HG03045 (cell line): ENCODE measurements at regions not wholly inside any gene's neighbourhood (a gene's known extent, or its start where the extent isn't known, plus 50 kb on each side); places are given as distances from the start of the nearest gene placed in this dataset.
"Not testable (repeated sequence)": the region's sequence is repeated elsewhere in the genome, so short reads cannot be mapped to it uniquely, and the experiment has no call there.

ENCODE experiments used
- ATAC-seq: cut with Tn5 transposase; IDR thresholded peaks from one replicate; pipeline ENCODE4 v1.9.1; 2021; ENCODE audit warnings: mild to moderate bottlenecking, moderate library complexity; ENCODE audit not compliant: unreplicated experiment

GRCh38 chr3:195669310-195669709 lies 51.5 kb upstream of the MUC20 start:
- ATAC-seq, result not testable (repeated sequence)

GRCh38 chr3:195668131-195668766 lies 52.5 kb upstream of the MUC20 start:
- ATAC-seq, result not testable (repeated sequence)

DNA sequence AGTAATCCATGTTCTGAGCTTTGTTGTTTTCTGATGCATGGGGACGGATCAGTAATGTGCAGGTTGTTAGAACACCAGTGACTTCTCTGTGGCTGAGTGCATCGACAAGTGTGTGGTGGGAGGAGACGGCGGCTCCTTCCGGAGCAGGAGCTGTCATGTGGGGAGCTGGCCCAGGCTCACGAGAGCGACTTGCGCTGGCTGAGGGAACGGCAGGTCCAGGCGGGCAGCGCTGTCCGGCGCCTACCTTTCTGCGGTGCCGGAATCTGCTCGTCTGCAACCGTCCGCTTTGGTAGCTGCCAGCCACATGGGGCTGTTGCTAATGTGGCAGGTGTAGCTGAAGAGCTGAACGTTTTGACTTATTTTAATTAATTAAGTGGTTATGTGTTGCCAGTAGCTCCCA lies 55.5 kb upstream of the MUC20 start:
- ATAC-seq, result not testable (repeated sequence)

GRCh38 chr3:195664131-195664530 lies 56.6 kb upstream of the MUC20 start:
- ATAC-seq, result not testable (repeated sequence)

DNA sequence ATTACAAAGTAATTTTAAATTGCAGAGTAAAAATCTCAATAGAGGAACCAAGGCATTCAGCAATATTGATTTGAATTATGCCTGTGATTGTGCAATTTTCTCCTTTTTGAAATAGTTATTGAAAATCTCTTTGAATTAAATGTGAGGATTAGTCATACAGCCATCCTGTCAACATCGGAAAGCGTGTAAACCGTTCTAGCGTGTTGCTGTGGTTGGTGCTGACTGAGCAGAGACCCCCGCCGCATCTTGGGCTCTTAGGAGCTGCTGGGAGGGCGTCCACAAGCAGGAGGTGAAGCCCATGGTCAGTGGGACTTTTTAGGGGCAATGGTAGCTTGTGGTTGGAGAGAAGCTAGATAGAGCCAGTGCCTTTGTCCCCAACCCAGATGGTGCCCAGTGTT lies 61.6 kb upstream of the MUC20 start:
- not testable (repeated sequence) for ATAC-seq

- peak; percentile 27 for ATAC-seq
Observed at GRCh38 chr3:195658381-195659135, 62.2 kb upstream of the MUC20 start.

DNA sequence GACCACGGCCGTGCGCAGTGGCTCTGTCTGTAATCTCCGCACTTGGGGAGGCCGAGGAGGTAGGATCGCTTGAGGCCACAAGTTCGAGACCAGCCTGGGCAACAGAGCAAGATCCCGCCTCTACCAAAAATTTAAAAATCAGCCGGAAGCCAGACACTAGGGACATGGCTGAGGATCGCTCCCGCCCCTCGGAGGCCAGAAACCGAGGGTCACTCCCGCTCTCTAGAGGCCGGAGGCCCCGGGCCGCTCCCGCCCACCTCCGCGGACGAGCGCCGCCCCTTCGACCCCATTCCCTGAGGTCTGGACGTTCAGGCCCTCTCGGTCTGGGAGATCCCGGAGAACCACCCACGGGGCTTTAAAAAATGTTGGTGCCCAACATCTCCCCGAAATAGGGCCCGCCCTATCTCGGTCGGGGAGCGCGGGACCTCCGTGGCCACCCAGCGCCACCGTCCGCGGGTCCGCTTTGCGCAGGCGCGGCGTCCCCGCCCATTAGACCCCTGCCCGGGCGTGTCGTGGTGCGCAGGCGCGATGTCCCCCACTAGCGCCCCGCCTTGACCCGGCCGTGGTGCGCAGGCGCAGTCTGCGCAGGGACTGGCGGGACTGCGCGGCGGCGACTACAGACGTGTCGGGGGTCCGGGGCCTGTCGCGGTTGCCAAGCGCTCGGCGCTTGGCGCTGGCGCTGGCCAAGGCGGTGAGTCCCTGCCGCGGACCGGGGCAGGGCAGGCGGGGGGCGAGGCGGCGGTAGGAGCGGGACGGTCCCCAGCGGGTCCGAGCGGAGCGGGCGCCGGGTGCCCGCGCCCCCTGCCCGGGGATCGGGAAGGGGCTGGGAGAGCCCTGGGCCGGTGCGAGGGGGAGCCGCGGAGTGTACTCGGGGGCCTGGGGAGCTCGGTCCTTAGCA lies 63.1 kb upstream of the MUC20 start:
- ATAC-seq, result peak; percentile 88

DNA sequence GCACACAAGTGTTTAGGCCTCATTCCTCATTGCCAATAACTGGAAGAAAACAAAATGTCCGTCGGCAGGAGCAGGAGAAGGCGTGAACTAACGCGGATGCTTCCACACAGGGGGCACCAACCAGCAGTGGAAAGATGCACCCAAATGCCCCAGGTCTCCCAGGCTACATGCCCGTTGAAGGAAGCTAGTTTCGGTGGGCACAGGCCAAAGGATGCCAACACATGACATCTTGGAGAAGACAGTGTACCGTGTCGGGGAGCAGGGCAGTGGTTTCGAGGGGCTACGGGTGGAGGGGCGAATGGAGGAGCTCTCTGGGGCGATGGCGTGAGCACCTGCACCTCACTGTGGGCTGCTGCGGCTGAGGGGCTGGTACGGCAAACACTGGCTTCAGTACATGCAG lies 64.7 kb upstream of the MUC20 start:
- not testable (repeated sequence) for ATAC-seq

DNA sequence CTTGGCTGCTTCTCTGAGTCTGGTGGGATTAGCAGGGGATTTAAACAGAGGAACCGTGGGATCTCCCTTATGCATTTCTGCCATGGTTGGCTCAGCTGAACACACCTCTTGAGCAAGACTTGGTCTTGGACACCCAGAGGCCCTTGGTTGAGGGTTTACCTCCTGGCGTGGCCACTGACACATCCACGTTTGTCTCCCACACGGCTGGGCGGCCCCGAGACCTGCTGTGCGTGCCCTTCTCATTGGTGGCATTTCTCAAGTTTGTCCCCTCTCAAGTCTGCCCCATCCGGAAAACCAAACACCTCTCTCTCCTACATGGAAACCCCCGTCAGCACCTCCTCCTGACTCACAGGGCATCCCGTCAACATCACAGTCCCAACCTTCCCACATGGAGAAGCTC lies 66.0 kb upstream of the MUC20 start:
- not testable (repeated sequence) for ATAC-seq

GRCh38 chr3:195654138-195654537 lies 66.6 kb upstream of the MUC20 start:
- ATAC-seq, result not testable (repeated sequence)

DNA sequence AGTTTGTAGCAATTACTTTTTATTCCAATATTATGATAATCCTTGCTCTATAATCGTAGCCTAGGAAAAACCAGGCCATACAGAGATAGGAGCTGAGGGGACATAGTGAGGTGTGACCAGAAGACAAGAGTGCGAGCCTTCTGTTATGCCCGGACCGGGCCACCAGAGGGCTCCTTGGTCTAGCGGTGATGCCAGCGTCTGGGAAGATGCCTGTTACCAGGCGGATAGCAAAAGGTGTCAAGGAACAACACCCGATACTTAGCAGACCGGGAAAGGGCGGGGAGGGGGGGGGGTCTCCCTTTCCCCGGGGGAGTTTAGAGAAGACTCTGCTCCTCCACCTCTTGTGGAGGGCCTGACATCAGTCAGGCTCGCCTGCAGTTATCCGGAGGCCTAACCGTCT lies 67.1 kb upstream of the MUC20 start:
- ATAC-seq, result not testable (repeated sequence)

- ATAC-seq, result not testable (repeated sequence)
Observed at GRCh38 chr3:195647912-195648702, 64.4 kb upstream of the APOD start.

DNA sequence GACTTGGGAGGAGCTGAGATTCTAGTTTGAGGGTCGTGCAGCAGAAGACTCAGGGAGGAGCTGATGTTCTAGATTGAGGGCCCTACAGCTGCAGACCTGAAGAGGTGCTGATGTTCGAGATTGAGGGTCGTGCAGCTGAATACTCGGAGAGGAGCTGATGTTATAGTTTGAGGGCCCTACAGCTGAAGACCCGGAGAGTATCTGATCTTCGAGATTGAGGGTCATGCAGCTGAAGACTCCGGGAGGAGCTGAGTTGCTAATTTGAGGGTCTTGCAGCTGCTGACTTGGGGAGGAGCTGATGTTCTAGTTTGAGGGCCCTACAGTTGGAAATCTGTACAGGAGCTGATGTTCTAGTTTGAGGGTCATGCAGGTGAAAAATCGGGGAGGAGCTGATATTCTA lies 62.1 kb upstream of the APOD start:
- not testable (repeated sequence) for ATAC-seq

DNA sequence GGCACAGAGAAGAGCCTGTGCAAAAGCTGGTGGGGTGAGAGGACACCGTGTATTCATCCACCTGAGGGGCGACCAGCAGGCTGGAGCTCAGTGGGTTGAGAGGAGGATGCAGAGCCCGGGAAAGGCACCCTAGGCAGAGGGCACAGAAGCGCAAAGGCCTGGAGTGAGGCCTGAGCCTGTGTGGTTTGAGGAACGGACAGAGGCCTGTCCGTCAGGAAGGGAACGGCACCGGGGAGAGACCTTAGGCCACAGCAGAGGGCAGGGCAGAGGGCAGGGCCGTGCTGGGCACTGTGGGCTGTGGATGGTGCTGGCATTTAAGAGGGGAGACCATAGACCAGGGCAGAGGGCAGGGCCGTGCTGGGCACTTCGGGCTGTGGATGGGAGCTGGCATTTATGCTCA lies 59.5 kb upstream of the APOD start:
- ATAC-seq, result not testable (repeated sequence)

GRCh38 chr3:195642311-195642710 lies 58.6 kb upstream of the APOD start:
- not testable (repeated sequence) for ATAC-seq

GRCh38 chr3:195638456-195638855 lies 54.7 kb upstream of the APOD start:
- ATAC-seq, result not testable (repeated sequence)

DNA sequence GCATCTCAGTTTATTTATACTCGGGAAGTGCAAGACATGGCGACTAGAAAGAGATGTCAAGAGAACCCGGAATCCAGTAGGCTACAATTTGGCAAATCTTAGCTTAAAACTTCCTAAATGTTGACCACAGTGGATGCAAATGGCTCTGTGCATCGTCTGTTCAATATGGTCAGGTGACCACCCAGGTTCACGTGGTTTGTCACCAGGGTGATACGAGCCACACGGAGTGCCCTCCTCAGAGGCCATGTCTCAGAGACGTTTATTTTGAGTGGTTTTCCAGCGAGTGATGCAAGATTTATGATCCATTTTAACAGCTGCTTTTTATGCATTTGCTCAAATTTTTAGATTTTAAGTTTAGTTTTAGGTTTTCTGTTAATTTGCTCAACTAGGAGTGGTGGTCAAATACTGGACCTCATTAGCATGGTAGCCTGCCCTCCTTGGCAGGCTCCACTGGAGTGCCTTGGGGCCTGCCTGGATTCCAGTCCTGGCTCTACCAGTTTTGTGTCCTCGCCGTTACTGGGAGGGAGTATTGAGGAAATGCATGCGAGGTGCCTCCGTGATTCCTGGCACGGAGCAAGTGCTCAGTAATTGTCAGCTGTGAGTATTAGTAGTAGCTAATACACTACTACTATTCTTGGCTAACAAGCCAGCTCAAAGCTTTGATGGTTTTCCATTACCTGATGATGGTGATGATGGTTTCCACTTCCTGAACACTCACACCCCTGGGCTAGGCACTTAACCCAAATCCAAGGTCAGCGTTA lies 53.9 kb upstream of the APOD start:
- ATAC-seq, result not testable (repeated sequence)

DNA sequence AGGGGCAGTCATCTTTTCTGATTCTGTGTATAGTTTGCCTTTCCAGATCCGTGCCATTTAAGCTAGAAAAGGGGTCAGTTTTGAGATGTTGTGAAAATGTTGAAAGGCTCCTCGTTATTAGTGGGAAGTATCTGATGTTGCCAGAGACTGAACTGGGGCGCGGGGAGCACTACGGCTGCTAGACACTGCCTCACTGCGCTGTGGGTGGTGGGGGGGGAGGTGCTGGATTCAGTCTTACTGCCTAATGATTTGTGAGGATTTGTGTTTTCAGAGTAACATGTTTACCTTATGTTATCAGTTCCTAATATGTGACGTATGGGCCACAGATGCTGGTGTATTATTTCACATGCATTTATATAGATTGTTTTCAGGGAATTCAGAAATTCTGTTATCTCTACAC lies 53.3 kb upstream of the APOD start:
- ATAC-seq, result not testable (repeated sequence)

- ATAC-seq, result not testable (repeated sequence)
Observed at GRCh38 chr3:195635898-195636685, 52.4 kb upstream of the APOD start.
